IMR-90 (cell line): ENCODE measurements at regions not wholly inside any gene's neighbourhood (a gene's known extent, or its start where the extent isn't known, plus 50 kb on each side); places are given as distances from the start of the nearest gene placed in this dataset.

Source experiments
- CHD1 ChIP-seq: IDR thresholded peaks from 2 replicates; pipeline ENCODE4 v1.6.1; 2012; ENCODE audit warnings: low read depth, low read length, improper control_type of control experiment
- CTCF ChIP-seq: conservative IDR thresholded peaks from 2 replicates; pipeline ENCODE4 v1.5.1; 2012; ENCODE audit warnings: mild to moderate bottlenecking, low read depth, low read length, improper control_type of control experiment
- ELK1 ChIP-seq: fragments of 150-350 bp; IDR thresholded peaks from 2 replicates; pipeline ENCODE4 v1.6.1; 2016; ENCODE audit warnings: low read depth, mild to moderate bottlenecking, low read length, moderate library complexity, borderline replicate concordance
- MXI1 ChIP-seq: IDR thresholded peaks from 2 replicates; pipeline ENCODE4 v1.6.1; 2012; ENCODE audit warnings: low read depth, mild to moderate bottlenecking, low read length, moderate library complexity, borderline replicate concordance
- NFE2L2 ChIP-seq: fragments of 150-350 bp; IDR thresholded peaks from 2 replicates; pipeline ENCODE4 v1.6.1; 2016; ENCODE audit warnings: low read depth, mild to moderate bottlenecking, low read length
- POLR2A ChIP-seq: IDR thresholded peaks from 2 replicates; pipeline ENCODE4 v1.6.1; 2012; ENCODE audit warnings: mild to moderate bottlenecking, low read depth, low read length

GRCh38 chr9:118414676-118415075 lies 710.5 kb downstream of the TLR4 start:
- TF ChIP-seq CHD1 = no peak
- no peak for TF ChIP-seq CTCF
- no peak for TF ChIP-seq ELK1
- no peak for TF ChIP-seq POLR2A
- no peak for TF ChIP-seq MXI1
- TF ChIP-seq NFE2L2 = no peak
